ENCODE measurements at regions not wholly inside any gene's neighbourhood (a gene's known extent, or its start where the extent isn't known, plus 50 kb on each side); places are given as distances from the start of the nearest gene placed in this dataset.

DNA sequence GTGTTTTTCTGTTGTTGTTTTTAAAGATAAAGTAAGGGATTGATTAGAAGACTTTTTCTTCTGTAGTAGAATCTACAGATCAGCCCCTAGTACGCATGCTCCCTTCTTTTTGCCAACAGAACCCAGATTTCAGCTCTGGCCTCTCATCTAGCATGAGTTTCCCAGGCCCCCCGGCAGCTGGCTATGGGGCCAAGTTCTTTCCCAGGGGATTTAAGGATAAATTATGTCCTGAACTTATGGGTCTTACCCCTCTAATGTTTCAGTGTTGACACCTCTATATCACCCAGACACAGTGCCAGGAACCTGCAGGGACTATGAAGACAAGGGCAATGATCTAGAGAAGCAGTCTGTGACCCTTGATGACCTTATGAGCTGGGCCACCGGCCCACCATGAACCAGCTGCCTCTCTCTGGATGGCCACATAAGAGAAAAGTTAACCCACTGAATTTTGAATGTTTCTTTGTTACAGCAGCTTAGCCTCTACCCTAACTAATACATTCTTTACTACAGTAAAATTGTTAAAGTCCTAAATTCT, 150.5 kb downstream of the UNC5CL start:
- no peak for TF ChIP-seq EZH2 (IDR thresholded peaks at IDR 0.05)
- no peak for TF ChIP-seq POLR2AphosphoS5 (IDR thresholded peaks at IDR 0.05; ENCODE audit: borderline replicate concordance, low read depth, low read length)
- no peak for TF ChIP-seq FOXP2 (optimal IDR thresholded peaks at IDR 0.05; ENCODE audit: control extremely low read depth, extremely low read length, insufficient read depth)

Measured in SK-N-MC (cell line).